DMS79 (cell line): ENCODE measurements at regions not wholly inside any gene's neighbourhood (a gene's known extent, or its start where the extent isn't known, plus 50 kb on each side); places are given as distances from the start of the nearest gene placed in this dataset.
"Not testable (repeated sequence)": the region's sequence is repeated elsewhere in the genome, so short reads cannot be mapped to it uniquely, and the experiment has no call there.

Experiments used
- DNase-seq: peaks from one replicate; lab custom pipeline; 2025; lab: John Stamatoyannopoulos, UW

DNA sequence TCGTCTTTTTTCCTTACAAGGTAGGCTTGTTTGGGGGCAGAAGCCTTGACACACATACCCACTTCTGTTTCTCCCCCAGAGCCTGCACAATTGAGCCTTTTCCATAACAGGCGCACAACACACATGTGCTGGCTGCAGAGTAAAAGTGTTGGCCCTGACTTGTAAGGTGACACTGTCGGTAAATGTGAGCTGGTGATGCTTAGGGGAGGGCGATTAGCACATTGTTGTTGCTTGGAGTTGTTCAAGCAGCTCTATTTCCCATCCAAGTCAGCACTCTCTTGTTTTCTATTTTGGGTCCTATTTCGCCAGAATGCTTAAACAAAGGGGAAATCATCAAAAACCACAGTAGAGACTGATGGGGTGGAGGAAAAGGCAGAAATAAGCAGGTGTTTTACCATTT is 51.9 kb upstream of the PTPRJ start:
- no peak for DNase-seq

DNA sequence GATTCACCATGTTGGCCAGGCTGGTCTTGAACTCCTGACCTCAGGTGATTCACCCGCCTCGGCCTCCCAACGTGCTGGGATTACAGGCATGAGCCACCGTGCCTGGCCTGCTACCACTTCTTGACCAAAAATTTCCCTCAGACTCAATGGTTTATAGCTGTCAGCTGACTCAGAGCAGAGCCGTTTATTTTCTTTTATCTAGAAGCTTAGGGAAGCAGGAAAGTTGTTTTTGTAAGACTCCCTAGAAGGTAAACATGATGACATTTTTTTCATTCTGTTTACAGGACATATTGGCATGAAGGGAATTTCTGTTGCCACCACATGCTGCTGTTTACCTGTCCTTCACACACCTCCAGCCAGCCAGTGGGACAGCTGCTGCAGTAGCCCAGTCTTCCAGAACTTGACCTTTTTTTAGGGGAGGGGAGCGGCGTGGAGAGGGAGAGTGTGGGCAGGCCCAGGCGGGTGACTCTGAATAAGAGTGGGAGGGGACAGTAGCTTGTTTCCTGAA is 56.1 kb upstream of the PTPRJ start:
- peak; percentile 18 for DNase-seq

DNA sequence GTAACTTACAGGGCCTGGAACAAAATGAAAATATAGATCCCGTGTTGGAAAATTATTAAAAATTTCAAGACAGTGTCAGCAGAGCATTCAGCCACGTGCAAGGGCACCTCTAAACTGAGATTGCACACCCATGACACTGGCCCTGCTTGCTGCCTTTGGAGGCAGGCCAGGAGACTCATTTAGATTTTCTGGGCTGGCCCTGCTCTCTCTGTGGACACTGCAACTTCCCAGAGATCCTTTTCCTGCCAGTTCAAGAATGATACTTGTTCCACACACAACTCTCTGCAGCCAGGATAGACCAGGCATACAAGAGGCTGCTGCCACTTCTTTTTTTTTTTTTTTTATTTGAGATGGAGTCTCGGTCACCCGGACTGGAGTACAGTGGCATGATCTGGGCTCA is 56.7 kb upstream of the PTPRJ start:
- peak; percentile 57 for DNase-seq

DNA sequence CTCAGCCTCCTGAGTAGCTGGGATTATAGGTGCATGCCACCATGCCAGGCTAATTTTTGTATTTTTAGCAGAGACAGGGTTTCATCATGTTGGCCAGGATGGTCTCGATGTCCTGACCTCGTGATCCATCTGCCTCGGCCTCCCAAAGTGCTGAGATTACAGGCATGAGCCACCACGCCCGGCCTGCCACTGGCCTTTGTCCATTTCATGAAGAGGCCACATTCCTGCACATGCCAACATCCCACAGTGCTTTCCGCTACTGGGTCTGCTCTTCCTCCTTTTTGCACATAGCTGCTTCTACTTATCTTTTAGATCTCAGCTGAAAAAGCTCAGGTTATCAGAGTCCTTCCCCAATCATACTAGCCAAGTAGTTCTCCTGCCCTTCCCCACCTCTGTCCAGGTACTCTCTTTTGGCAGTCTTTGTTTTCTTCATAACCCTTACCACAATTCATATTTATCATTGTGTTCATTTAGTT is 59.2 kb upstream of the PTPRJ start:
- DNase-seq = not testable (repeated sequence)

DNA sequence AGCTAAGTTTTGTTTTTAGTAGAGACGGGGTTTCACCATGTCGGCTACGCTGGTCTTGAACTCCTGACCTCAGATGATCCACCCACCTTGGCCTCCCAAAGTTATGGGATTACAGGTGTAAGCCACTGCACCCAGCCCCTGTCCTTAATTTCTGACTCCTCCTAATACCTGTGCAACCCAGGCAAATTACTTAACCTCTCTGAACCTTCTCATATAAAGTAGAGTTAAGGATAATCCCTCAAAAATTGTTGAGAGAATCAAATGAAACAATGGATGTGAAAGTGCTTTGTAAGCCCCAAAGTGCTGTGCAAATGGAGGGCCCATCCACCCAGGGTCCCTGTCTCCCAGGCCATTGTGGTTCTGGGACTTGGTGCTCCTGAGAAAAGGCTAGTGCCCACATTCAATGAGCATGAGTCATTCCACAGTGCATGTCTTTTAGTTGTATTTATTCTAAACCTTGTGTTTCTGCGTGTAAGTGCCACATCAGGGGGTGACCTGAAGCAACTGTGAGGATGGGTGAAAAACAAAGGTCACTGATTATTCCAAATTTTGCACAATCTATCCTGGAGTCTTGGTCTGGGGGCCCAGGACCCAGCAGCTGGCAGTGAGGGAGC is 61.4 kb upstream of the PTPRJ start:
- DNase-seq = no peak

DNA sequence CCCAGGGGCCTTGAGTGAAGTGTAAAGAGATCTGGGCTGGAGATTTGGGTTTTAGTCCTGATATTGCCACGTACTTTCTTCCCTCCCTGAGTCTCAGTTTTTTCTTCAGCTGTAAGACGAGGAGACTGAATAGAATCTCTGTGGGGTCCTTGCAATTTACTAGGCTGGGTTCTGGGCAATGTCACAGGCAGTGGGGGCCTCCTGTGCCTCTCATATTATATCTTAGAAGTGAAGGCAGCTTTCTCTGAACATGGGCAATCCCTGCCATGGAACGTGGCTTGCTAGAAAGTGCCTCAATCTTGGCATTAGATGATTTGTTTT is 62.0 kb upstream of the PTPRJ start:
- DNase-seq = no peak

DNA sequence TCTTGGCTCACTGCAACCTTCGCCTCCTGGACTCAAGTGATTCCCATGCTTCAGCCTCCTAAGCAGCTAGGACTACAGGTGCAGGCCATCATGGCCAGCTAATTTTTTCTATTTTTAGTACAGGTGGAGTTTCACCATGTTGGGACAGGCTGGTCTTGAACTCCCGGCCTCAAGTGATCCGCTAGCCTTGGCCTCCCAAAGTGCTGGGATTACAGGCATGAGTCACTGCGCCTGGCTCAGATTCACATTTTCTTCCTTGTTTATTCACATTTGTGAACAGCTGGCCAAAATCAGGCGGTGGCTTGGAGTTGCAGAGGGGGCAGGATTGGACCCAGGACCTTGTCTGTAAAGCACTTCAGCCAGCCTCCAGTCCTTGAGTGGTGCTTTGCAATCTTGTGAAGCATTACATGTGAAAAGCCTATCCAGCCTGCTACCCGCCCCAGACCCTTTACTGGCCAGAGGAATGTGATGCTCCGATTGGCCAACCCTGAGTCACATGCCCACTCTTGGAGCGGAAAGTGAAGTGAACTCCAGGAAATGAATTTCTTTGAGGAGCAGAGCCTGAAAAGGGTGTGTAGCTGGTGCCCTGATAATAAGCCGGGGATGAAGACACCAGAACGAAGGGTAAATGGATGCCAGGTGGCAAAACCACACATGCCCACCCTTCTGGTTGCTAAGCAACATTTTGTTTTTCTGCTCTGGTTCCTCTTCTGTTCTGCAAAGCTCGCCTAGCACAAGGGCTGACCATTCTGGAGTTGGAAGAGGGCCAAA is 62.6 kb upstream of the PTPRJ start:
- peak; percentile 100 for DNase-seq

DNA sequence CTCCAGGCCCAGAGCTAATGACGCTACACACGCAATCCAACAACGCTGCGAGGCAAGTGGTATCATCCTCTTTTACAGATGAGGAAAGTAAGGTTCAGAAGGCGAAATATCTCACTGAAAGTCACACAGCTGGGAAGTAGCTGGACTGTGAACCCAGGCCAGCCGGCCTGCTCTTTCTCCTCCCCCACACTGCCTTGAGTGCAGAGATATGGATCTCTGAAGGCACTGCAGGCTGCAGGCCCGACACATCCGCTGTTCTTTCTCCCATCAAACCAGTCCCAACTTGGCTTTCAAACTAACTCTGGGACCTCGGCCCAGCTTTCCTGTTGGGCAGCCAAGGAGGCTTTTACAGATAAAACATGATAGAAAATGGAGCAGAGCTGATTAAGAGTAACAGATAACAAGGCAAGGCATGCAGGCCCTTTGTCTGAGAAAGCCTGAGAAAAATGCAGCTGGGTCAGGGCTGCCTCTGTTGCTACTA is 64.0 kb upstream of the PTPRJ start:
- DNase-seq = no peak

DNA sequence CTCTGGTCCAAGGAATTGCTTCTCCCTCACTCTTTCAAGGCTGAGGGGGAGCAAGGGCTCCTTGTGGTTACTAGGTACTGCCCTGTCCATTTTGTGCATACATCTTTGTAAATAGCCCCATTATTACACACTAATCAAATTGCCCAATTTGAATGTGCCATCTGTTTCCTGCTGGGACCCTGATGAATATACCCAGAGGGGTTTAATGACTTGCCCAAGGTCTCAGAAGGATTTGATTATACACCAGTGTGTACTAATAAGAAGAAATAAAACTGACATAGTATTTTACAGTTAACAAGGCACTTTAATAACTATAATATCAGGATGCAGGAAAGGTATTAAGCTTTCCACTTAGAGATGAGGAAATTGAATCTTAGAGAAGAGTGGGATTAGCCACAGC is 64.6 kb upstream of the PTPRJ start:
- DNase-seq = no peak

DNA sequence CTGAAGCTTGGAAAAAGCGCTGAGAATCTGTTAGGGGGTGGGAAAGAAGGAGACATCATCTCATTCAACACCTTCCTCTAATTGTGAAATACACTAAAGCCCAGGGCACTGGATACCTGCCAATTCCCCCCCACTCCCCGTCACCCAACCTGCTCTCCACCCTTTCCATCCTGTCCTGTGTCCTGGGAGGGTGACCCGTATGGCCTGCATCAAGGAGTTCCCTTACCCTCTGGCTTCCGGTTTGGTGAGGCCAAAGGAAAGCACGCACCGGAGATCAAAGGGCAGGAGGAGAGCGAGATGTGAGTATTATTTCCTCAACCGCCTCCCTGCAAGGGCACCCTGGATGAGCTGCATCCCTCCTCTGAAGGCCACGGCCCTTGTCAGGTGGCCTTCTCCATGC is 65.0 kb upstream of the PTPRJ start:
- DNase-seq = no peak

DNA sequence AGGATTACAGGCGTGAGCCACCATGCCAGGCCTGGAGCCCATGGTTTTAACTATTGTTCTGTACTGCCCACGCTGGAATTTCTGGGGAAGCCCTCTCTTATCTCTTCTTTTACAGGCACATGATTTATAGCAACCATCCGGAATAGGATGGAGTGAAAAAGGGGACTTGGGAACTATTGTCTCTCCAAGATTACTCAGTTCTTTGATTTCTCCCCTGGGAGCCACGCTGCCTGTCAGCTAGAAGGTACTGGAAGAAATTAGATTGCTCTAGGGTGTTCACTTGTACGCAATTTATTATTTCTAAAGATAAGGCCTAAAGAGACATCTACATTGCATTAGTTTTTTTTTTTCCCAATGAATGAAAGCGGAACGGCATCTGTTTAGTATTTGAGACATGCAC is 65.6 kb upstream of the PTPRJ start:
- DNase-seq = peak; percentile 45

DNA sequence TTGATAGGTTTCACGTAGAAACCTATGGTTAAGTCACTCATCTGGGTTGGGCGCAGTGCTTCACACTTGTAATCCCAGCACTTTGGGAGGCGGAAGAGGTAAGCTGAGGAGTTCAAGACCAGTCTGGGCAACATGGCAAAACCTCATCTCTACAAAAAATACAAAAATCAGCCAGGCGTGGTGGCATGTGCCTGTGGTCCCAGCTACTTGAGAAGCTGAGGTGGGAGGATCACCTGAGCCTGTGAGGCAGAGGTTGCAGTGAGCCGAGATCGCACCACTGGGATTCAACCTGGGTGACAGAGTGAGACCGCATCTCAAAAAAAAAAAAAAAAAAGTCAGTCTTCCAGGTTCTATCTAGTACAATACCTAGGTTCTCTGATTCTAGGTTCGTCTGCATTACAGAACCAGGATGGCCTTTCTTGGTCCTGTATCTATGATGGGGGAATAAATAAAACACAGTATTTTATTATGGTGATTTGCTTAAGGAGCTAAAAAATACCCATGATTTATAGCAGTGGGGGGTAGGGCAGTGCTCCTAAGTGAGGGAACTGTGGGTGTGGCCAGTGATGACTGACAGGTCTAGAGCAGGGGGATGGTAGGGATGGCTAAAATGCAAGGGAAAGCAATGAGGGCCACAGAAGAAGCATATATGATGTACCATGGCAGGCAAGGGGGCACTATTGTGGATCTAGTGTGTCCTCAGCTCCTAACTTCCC is 65.5 kb upstream of the NUP160 start:
- peak; percentile 64 for DNase-seq

DNA sequence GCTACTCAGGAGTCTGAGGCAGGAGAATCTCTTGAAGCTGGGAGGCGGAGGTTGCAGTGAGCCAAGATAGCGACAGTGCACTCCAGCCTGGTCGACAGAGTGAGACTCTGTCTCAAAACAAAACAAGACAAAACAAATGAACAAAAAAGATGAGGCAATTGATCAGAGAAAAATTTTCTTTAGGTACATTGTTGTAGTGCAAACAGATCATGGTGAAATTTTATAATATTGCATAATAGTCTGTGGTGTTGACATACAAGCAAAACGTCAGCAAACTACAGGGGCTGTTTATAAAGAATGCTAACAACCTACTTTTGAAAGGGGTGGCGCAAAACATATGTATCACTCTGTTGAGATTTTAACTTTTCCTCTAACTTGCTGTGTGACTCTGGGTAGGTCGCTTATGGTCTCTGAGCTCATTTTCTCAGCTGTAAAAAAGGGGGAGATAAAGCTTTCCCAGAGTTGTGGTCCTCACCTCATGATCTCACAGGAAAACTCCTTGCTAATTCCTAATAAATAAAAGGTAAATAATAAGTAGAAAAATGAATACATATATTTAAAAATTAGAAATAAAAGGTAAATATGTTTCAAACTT is 64.8 kb upstream of the NUP160 start:
- DNase-seq = no peak

DNA sequence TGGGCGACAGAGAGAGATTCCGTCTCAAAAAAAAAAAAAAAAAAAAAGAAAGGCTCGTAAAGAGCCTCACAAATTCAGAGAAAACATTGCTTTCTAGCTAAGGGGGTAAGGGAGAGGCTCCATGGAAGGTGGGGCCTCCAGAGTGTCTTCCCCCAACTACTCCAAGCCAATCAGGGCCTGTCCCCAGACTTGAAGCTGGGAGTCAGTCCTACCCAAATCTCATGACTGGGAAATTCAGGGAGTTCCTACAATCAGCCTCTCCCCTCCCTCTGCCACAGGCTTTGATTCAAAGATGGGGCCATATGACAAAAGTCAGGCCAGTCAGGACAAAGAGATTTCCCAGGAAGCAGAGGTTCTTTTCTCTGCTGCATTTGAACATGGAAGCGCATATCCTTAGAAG is 63.0 kb upstream of the NUP160 start:
- DNase-seq = no peak

DNA sequence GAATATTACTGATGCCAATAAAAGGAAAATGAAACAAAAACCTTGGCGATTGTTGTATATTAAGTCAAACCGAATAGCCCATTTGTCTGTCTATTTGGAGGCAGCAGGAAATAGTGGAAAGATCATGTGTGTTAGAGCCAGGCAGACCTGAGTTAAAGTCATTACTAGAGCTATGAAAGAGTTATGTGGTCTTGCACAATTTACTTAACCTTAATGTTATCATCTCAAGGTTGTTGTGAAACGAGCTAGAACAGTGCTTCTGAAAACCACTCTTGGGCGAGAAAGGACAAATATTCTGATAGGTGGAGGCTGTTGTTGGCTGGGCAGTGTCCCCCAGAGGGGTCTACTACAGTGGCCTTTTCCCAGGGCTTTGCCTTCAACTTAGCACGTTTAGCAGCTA is 60.0 kb upstream of the NUP160 start:
- DNase-seq = no peak

DNA sequence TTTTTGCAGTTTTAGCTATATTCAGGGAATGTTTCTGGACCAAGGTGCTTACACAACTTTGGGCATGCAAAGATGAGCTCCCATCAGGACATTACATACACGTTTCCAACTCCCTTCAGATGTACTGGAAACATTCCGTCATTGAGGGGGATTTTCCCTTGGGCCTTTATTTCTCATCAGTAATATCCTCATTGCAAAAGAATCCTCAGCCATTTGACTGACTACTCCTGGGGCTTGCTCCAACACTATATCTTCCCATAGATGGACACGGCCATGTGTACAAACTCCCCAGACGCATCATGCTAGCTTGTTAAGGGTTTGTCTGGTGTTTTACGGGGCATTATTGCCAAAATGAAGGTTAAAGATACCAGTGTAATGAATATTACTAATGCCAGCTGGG is 59.3 kb upstream of the NUP160 start:
- no peak for DNase-seq

DNA sequence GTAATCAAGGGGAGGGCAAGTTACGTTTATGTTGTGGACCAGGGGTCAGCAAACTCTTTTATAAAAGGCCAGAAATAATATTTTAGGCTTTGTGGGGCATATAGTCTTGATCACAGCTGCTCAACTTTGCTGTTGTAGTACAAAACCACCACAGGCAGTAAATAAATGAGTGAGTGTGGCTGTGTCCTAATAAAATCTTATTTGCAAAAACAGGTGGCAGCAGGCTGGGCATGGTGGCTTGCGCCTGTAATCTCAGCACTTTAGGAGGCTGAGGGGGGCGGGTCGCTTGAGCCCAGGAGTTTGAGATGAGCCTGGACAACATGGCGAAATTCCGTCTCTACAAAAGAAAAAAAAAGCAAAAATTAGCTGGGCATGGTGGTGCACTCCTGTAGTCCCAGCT is 57.9 kb upstream of the NUP160 start:
- no peak for DNase-seq

DNA sequence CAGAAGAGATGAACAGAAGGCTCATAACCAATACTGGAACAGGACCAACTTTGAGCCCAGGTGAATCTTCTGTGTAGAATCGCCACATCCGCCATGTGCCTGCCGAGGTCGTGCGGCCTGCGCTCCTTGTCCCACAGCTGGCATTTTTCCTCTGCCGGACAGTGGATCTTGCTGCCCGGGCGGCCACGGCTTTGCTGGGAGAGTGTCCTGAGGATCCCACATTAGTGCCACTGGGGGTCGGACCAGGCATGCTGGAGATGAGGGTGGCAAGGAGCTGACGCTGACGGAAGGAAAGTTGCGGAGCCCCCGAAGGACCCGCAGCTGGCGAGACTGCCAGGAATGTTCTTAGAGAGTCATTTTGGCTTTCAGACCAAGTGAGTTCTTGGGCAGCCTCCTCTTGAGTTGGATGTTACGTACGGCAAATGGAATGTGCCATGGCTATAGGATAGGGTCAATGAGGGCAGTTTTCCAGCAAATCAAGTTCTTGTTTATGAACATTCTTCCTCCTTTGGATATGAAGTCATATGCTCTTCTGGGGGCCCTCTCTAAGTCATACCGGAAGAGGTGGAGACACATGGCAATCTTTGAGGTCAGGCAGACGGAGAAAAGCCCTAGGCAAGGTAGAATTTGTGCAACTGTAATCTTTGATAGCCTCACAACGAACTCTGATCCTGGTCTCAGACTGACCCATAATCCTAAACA is 57.4 kb upstream of the NUP160 start:
- DNase-seq = no peak

DNA sequence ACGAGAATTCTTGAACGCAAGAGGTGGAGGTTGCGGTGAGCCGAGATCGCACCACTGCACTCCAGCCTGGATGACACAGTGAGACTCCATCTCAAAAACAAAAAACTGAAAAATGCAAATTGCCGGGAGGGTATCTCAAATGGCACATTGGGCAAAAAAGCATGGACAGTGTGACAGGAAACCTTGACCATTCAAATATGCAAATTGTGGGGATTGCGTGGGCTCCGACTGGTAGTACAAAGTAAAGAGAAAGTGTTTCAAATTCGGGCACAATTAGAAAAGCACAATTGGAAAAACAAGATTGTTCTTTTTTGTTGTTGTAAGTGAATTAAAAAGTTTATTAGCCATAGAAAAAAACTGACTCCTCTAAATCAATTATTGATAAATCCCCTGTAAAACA is 56.7 kb upstream of the NUP160 start:
- DNase-seq = no peak

DNA sequence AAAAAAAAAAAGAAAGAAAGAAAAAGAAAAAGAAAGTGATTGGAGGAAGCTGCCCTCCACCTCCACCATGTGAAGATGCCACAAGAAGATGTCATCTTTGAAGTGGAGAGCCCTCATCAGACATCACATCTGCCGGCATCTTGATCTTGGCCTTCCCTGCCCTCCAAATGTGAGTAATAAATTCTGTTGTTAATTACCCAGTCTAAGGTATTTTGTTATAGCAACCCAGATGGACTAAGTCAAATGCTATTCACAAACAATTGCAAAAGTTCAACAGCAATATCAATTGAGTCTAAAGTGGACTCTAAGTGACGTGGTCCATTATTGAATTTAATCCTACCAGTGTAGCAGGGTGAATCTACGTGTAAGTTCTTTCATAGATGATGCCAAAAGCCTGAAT is 55.9 kb upstream of the NUP160 start:
- DNase-seq = no peak

DNA sequence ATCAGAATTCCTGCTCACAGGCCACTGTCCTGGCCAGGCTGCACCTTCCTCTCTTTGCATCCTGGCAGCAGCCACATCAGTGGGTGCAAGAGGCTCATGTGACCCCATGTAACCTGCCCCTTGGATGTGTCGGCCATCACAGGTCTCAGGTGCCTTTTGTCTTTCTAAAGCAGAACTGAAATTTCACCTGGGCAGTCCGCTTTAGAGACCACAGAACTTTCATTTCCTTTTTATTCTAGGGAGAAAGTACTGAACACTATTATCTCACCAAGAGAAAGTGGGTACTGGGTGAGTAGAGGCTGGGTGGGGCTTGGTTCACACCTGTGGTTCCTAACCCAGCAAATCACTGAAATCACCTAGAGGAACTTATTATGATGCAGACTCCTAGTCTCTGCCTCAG is 51.7 kb upstream of the NUP160 start:
- no peak for DNase-seq
